OCI-LY7 (cell line): ENCODE measurements at regions not wholly inside any gene's neighbourhood (a gene's known extent, or its start where the extent isn't known, plus 50 kb on each side); places are given as distances from the start of the nearest gene placed in this dataset.

Source experiments
- EZH2phosphoT487 ChIP-seq: fragments of 200-600 bp; sonication (generic); IDR thresholded peaks from 2 replicates; pipeline ENCODE4 v1.6.1; 2018; ENCODE audit warnings: low read depth, borderline replicate concordance, mild to moderate bottlenecking, mixed run types, antibody characterized with exemption, low read length, moderate library complexity, mixed read lengths
- TF ChIP-seq, protein P1 (sequence below): fragments of 200-600 bp; sonication (generic); conservative IDR thresholded peaks from 2 replicates; pipeline ENCODE4 v1.5.1; 2014; ENCODE audit warnings: mild to moderate bottlenecking, antibody characterized with exemption, low read length, moderate library complexity, mixed read lengths

DNA sequence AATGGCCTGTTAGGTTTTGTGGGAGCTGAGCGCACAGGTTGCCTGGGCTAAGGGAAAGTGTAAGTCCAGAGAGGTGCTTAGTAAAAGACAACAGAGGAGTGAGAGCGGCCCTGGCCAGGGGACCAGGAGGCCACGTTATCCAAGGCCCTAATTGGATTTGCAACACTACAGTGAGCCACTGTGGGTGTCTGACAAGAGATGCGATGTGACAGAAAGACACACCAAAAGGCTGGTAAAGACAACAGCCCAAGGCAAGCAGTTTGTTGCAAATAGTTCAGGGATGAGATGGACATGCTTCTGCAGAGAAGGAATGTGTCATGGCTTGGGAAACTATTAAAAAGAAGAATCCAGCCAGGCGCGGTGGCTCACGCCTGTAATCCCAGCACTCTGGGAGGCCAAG, 162.7 kb upstream of the KIT start:
- TF ChIP-seq, protein P1, sequence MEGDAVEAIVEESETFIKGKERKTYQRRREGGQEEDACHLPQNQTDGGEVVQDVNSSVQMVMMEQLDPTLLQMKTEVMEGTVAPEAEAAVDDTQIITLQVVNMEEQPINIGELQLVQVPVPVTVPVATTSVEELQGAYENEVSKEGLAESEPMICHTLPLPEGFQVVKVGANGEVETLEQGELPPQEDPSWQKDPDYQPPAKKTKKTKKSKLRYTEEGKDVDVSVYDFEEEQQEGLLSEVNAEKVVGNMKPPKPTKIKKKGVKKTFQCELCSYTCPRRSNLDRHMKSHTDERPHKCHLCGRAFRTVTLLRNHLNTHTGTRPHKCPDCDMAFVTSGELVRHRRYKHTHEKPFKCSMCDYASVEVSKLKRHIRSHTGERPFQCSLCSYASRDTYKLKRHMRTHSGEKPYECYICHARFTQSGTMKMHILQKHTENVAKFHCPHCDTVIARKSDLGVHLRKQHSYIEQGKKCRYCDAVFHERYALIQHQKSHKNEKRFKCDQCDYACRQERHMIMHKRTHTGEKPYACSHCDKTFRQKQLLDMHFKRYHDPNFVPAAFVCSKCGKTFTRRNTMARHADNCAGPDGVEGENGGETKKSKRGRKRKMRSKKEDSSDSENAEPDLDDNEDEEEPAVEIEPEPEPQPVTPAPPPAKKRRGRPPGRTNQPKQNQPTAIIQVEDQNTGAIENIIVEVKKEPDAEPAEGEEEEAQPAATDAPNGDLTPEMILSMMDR = no peak
- TF ChIP-seq EZH2phosphoT487 = no peak
